CD4-positive, CD25-positive, alpha-beta regulatory T cell (primary cell): ENCODE measurements at regions not wholly inside any gene's neighbourhood (a gene's known extent, or its start where the extent isn't known, plus 50 kb on each side); places are given as distances from the start of the nearest gene placed in this dataset.
"Not testable (repeated sequence)": the region's sequence is repeated elsewhere in the genome, so short reads cannot be mapped to it uniquely, and the experiment has no call there.

Source experiments
- ATAC-seq, 2 donors: fragments of 150-1000 bp; cut with Tn5 transposase; one replicate each; pipeline ENCODE4 v1.10.0; 2021; ENCODE audit warnings: low read depth in 2 of 2, moderate number of reproducible peaks in 2 of 2, moderate library complexity in 1 of 2
- DNase-seq, 3 donors: peaks; one replicate each; pipeline versions ENCODE4 v3.0.0 to v3.0.0-alpha.2; 2012 to 2022; ENCODE audit warnings: mixed read lengths in 1 of 3
- H3K27ac ChIP-seq: one replicate; pipeline ENCODE4 v1.7.0; 2013; ENCODE audit warnings: mild to moderate bottlenecking, low read length; ENCODE audit not compliant: insufficient read depth, poor library complexity, severe bottlenecking
- H3K27me3 ChIP-seq: one replicate; pipeline ENCODE4 v1.7.0; 2013; ENCODE audit warnings: low read length; ENCODE audit not compliant: control insufficient read depth, insufficient read depth
- H3K36me3 ChIP-seq: one replicate; pipeline ENCODE4 v1.7.0; 2013; ENCODE audit warnings: mild to moderate bottlenecking, low read length, moderate library complexity; ENCODE audit not compliant: control insufficient read depth, insufficient read depth
- H3K4me1 ChIP-seq: 2 replicates; pipeline ENCODE4 v1.7.0; 2013; ENCODE audit warnings: mild to moderate bottlenecking, low read length; ENCODE audit not compliant: insufficient read depth, control insufficient read depth, poor library complexity, severe bottlenecking
- H3K4me3 ChIP-seq: one replicate; pipeline ENCODE4 v1.7.0; 2013; ENCODE audit warnings: low read depth, mild to moderate bottlenecking, low read length, moderate library complexity
- H3K9me3 ChIP-seq, 2 experiments: 1 replicate in 1 of 2; 2 replicates in 1 of 2; pipeline ENCODE4 v1.7.0; 2013; ENCODE audit warnings: low read length in 2 of 2, mild to moderate bottlenecking in 1 of 2, moderate library complexity in 1 of 2; ENCODE audit not compliant: control insufficient read depth in 2 of 2
- H3K27ac Mint-ChIP-seq, 3 donors: one replicate each; pipeline ENCODE4 v1.8.0; 2020 to 2022; ENCODE audit warnings: mild to moderate bottlenecking in 3 of 3, mixed read lengths in 3 of 3, moderate library complexity in 2 of 3
- H3K27me3 Mint-ChIP-seq: one replicate; pipeline ENCODE4 v1.8.0; 2022; ENCODE audit warnings: mild to moderate bottlenecking, mixed read lengths
- H3K36me3 Mint-ChIP-seq: one replicate; pipeline ENCODE4 v1.8.0; 2020; ENCODE audit warnings: mixed read lengths
- H3K4me1 Mint-ChIP-seq, 4 donors: one replicate each; pipeline ENCODE4 v1.8.0; 2020 to 2022; ENCODE audit warnings: mixed read lengths in 4 of 4, mild to moderate bottlenecking in 1 of 4
- H3K4me3 Mint-ChIP-seq, 4 donors: one replicate each; pipeline ENCODE4 v1.8.0; 2020 to 2022; ENCODE audit warnings: mild to moderate bottlenecking in 4 of 4, mixed read lengths in 4 of 4, moderate library complexity in 3 of 4
- H3K9me3 Mint-ChIP-seq, 7 donors: one replicate each; pipeline ENCODE4 v1.8.0; 2020 to 2022; ENCODE audit warnings: mixed read lengths in 7 of 7, mild to moderate bottlenecking in 3 of 7, moderate library complexity in 2 of 7

- H3K36me3 ChIP-seq, H3K36me3 Mint-ChIP-seq, H3K27me3 ChIP-seq, H3K4me1 ChIP-seq, DNase-seq, H3K27me3 Mint-ChIP-seq, H3K27ac Mint-ChIP-seq, H3K9me3 ChIP-seq, H3K27ac ChIP-seq, H3K4me1 Mint-ChIP-seq, H3K4me3 ChIP-seq, H3K9me3 Mint-ChIP-seq, ATAC-seq, H3K4me3 Mint-ChIP-seq: not testable (repeated sequence)
These were observed 387.3 kb downstream of the CNTNAP3B start for GRCh38 chr9:41741897-41742296.

DNA sequence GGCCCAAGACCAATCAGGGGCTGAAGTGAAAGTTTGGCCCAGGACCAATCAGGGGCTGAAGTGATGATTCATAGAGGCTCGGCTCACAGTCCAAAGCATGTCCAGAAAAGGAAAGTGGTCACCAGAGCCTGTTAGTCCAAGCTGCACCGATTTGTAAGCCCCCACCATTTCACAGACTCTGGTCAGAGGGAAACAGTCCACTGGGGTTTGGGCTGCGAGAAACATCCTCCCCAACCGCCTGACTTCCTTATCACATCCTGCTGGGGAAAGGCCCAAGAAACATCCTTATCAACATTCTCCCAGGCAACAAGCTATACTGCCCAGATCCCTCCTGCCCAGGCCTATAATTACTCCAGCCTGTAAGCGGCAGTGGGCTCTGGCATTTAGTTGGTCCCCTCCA, 388.1 kb downstream of the CNTNAP3B start:
- not testable (repeated sequence) for H3K4me1 Mint-ChIP-seq, H3K27ac ChIP-seq, H3K4me3 Mint-ChIP-seq, H3K36me3 Mint-ChIP-seq, H3K36me3 ChIP-seq, ATAC-seq, H3K27ac Mint-ChIP-seq, H3K9me3 ChIP-seq, DNase-seq, H3K9me3 Mint-ChIP-seq, H3K27me3 Mint-ChIP-seq, H3K27me3 ChIP-seq, H3K4me3 ChIP-seq, H3K4me1 ChIP-seq

DNA sequence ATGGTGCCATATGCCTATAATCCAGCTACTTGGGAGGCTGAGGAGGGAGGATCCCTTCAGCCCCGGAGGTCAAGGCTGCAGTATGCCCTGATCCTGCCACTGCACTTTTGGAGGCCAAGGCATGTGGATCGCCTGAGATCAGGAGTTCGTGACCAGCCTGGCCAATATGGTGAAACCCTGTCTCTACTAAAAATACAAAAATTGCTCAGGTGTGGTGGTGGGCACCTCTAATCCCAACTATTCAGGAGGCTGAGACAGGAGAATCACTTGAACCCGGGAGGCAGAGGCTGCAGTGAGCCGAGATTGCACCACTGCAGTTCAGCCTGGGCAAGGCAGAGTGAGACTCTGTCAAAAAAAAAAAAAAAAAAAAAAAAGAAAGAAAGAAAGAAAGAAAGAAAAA, 390.5 kb downstream of the CNTNAP3B start:
- not testable (repeated sequence) for H3K36me3 ChIP-seq, H3K9me3 ChIP-seq, H3K4me1 ChIP-seq, H3K27me3 ChIP-seq, H3K4me1 Mint-ChIP-seq, H3K9me3 Mint-ChIP-seq, H3K4me3 ChIP-seq, H3K27ac Mint-ChIP-seq, H3K4me3 Mint-ChIP-seq, H3K27me3 Mint-ChIP-seq, H3K36me3 Mint-ChIP-seq, H3K27ac ChIP-seq, ATAC-seq, DNase-seq

DNA sequence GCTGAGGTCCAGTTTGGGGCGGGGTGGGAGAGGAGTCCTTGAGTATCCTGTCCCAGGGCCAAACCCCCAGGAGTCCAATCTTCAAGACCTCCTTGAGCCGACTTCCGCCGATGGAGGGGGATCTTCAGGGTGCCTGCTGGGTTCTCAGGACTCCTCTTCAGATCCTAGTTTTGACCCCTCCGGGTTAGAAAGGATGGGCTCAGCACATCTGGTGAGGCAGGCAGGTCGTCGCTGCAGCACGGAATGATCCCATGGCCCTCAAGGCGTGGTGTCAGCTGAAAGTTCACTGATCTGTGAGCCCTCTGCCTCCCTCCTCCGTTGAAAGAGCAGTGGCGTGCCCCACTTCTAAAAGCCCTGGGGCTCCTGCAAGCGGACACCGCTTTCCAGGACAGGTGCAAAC, 430.0 kb downstream of the CNTNAP3B start:
- not testable (repeated sequence) for H3K4me1 Mint-ChIP-seq, H3K27ac Mint-ChIP-seq, DNase-seq, H3K27ac ChIP-seq, H3K36me3 ChIP-seq, H3K4me1 ChIP-seq, H3K9me3 ChIP-seq, H3K27me3 ChIP-seq, H3K27me3 Mint-ChIP-seq, H3K36me3 Mint-ChIP-seq, H3K4me3 ChIP-seq, H3K9me3 Mint-ChIP-seq, H3K4me3 Mint-ChIP-seq, ATAC-seq

DNA sequence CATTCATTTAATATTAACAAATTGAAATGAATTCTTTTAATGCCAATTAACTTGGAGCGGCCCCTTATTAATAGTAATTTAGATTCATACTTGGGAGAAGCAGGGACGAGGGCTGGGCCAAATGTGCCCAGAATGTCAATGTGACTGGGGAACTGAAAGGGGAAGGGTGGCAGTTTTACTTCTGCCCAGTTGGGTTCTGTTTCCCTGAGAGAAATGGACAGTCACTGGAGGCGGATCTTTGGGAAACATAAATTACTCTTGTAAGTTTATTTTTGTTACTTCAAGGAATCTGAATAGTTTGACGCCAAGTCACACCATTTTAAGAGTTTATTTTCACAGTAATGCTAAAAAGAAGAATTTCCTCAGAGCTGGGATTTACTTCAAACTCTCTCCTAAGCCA, 432.1 kb downstream of the CNTNAP3B start:
- not testable (repeated sequence) for DNase-seq

DNA sequence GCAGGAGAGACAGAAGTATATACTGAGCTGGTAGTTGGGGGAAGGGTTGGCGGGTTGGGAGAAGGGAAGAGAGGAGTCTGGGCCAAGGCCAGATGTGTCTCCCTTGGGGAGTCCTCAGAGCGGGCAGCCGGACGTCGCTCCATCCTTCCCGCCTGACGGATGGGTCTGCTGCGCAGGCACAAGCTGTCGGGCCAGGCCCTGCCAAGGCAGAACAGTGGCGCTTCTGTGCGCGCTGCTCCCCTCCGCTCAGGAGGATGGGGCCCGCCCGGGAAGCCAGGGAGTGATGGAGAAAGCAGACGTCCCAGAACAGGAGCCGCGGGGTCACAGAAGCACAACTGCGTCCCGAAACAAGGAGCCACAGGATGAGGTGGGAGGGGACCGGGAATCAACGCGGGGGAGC, 449.9 kb downstream of the CNTNAP3B start:
- not testable (repeated sequence) for H3K4me1 ChIP-seq, DNase-seq, ATAC-seq, H3K36me3 Mint-ChIP-seq, H3K27me3 Mint-ChIP-seq, H3K27me3 ChIP-seq, H3K4me1 Mint-ChIP-seq, H3K4me3 ChIP-seq, H3K4me3 Mint-ChIP-seq, H3K9me3 Mint-ChIP-seq, H3K36me3 ChIP-seq, H3K27ac ChIP-seq, H3K27ac Mint-ChIP-seq, H3K9me3 ChIP-seq

More for the DNA sequence above, 432.1 kb downstream of the CNTNAP3B start:
- not testable (repeated sequence) for H3K9me3 Mint-ChIP-seq, H3K36me3 ChIP-seq, H3K4me3 Mint-ChIP-seq, H3K27me3 ChIP-seq, ATAC-seq, H3K27me3 Mint-ChIP-seq, H3K27ac ChIP-seq, H3K4me3 ChIP-seq, H3K4me1 Mint-ChIP-seq, H3K36me3 Mint-ChIP-seq, H3K27ac Mint-ChIP-seq, H3K4me1 ChIP-seq, H3K9me3 ChIP-seq

DNA sequence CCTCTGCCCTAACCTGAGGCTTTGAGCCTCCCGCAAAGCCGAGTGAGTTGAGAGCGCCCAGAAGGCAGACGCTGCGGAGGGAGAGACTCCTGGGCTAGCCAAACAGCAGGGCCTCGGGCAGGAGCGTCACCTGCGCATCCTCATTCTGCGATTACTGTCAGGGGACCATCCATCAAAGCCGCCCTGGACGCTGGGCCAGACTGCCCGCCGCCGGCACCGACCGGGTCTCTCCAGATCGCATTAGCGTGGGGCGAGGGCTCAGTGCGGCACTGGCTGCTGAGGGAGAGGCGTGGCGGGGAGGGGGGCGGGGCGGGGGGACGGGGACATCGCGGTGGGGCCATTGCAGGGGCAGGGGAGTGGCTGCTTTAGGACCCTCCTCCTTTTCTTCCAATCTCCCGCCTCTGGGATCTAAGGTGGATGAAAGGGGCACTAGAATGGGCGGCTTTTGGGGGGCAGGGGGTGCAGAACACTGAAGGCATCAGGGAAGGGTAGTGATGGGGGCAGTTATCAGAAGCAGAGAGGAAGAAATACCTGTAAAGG, 465.7 kb downstream of the CNTNAP3B start:
- H3K4me1 ChIP-seq, ATAC-seq, H3K9me3 ChIP-seq, H3K36me3 Mint-ChIP-seq, H3K36me3 ChIP-seq, H3K9me3 Mint-ChIP-seq, H3K27me3 Mint-ChIP-seq, H3K27ac Mint-ChIP-seq, DNase-seq, H3K27ac ChIP-seq, H3K27me3 ChIP-seq, H3K4me1 Mint-ChIP-seq, H3K4me3 ChIP-seq, H3K4me3 Mint-ChIP-seq: not testable (repeated sequence)

DNA sequence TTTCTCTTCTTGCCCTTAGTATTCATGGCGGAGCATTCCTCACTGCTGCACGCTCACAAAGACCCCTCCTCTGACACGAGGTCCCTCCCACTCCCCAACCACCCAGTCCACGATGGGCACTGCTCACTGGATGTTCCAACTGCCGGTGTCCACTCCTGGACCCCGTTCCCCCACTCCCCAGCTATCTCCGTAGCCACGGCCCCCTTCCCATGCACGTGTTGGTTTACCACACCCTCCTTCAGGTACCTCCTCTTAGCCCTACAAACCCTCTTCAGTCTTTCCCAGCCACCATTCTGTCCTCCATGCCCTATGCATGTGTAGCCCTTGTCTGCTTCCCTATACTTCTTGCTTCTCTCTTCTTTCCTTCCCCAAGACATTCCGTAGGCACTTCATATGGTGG, 469.6 kb upstream of the ZNG1F start:
- H3K27me3 ChIP-seq, H3K36me3 ChIP-seq, H3K4me1 ChIP-seq, ATAC-seq, H3K27ac Mint-ChIP-seq, H3K9me3 Mint-ChIP-seq, H3K9me3 ChIP-seq, H3K27ac ChIP-seq, DNase-seq, H3K4me1 Mint-ChIP-seq, H3K36me3 Mint-ChIP-seq, H3K27me3 Mint-ChIP-seq, H3K4me3 Mint-ChIP-seq, H3K4me3 ChIP-seq: not testable (repeated sequence)
